ENCODE measurements at regions not wholly inside any gene's neighbourhood (a gene's known extent, or its start where the extent isn't known, plus 50 kb on each side); places are given as distances from the start of the nearest gene placed in this dataset.
A peak's percentile ranks its signal among the peaks of the same experiment; 100 is the strongest.
"Not testable (repeated sequence)": the region's sequence is repeated elsewhere in the genome, so short reads cannot be mapped to it uniquely, and the experiment has no call there.

GRCh38 chr1:149635290-149635899, 51.7 kb downstream of the PPIAL4C start:
- not testable (repeated sequence) for DNase-seq (ENCODE audit: low read depth in 1 of 2, low spot score in 1 of 2)

GRCh38 chr1:149636286-149637122, 52.9 kb downstream of the PPIAL4C start:
- DNase-seq (ENCODE audit: low read depth in 1 of 2, low spot score in 1 of 2): peak; percentile 78 to 88

GRCh38 chr1:149638481-149638880, 54.8 kb downstream of the PPIAL4C start:
- not testable (repeated sequence) for DNase-seq (ENCODE audit: low read depth in 1 of 2, low spot score in 1 of 2)

GRCh38 chr1:149638901-149639658, 55.4 kb downstream of the PPIAL4C start:
- DNase-seq (ENCODE audit: low read depth in 1 of 2, low spot score in 1 of 2): not testable (repeated sequence)

GRCh38 chr1:149641179-149641578, 57.5 kb downstream of the PPIAL4C start:
- not testable (repeated sequence) for DNase-seq (ENCODE audit: low read depth in 1 of 2, low spot score in 1 of 2)

- not testable (repeated sequence) for DNase-seq (ENCODE audit: low read depth in 1 of 2, low spot score in 1 of 2)
Observed at GRCh38 chr1:149644818-149645217, 61.2 kb downstream of the PPIAL4C start.

GRCh38 chr1:149646360-149647017, 62.8 kb downstream of the PPIAL4C start:
- DNase-seq (ENCODE audit: low read depth in 1 of 2, low spot score in 1 of 2): not testable (repeated sequence)

- not testable (repeated sequence) for DNase-seq (ENCODE audit: low read depth in 1 of 2, low spot score in 1 of 2)
Observed at GRCh38 chr1:149647018-149647373, 63.3 kb downstream of the PPIAL4C start.

GRCh38 chr1:149657750-149658149, 74.1 kb downstream of the PPIAL4C start:
- DNase-seq (ENCODE audit: low read depth in 1 of 2, low spot score in 1 of 2): not testable (repeated sequence)

GRCh38 chr1:149658175-149658574, 74.5 kb downstream of the PPIAL4C start:
- not testable (repeated sequence) for DNase-seq (ENCODE audit: low read depth in 1 of 2, low spot score in 1 of 2)

GRCh38 chr1:149664624-149665023, 81.0 kb downstream of the PPIAL4C start:
- not testable (repeated sequence) for DNase-seq (ENCODE audit: low read depth in 1 of 2, low spot score in 1 of 2)

GRCh38 chr1:149665033-149665432, 81.4 kb downstream of the PPIAL4C start:
- DNase-seq (ENCODE audit: low read depth in 1 of 2, low spot score in 1 of 2): not testable (repeated sequence)

GRCh38 chr1:149665528-149665927, 81.9 kb downstream of the PPIAL4C start:
- DNase-seq (ENCODE audit: low read depth in 1 of 2, low spot score in 1 of 2): not testable (repeated sequence)

- not testable (repeated sequence) for DNase-seq (ENCODE audit: low read depth in 1 of 2, low spot score in 1 of 2)
Observed at GRCh38 chr1:149673231-149673909, 89.7 kb downstream of the PPIAL4C start.

- DNase-seq (ENCODE audit: low read depth in 1 of 2, low spot score in 1 of 2): not testable (repeated sequence)
Observed at GRCh38 chr1:149674921-149675320, 91.3 kb downstream of the PPIAL4C start.

GRCh38 chr1:149677359-149677758, 93.7 kb downstream of the PPIAL4C start:
- DNase-seq (ENCODE audit: low read depth in 1 of 2, low spot score in 1 of 2): not testable (repeated sequence)

GRCh38 chr1:149686593-149687238, 95.8 kb upstream of the FCGR1A start:
- not testable (repeated sequence) for DNase-seq (ENCODE audit: low read depth in 1 of 2, low spot score in 1 of 2)

GRCh38 chr1:149691399-149691798, 91.1 kb upstream of the FCGR1A start:
- not testable (repeated sequence) for DNase-seq (ENCODE audit: low read depth in 1 of 2, low spot score in 1 of 2)

GRCh38 chr1:149692804-149693539, 89.5 kb upstream of the FCGR1A start:
- DNase-seq (ENCODE audit: low read depth in 1 of 2, low spot score in 1 of 2): not testable (repeated sequence)

Measured in activated CD4-positive, alpha-beta T cell treated with anti-CD3 and anti-CD28 coated beads, Interleukin-2, amount 50 U/mL, for 24 hours (primary cell).